ENCODE measurements at regions not wholly inside any gene's neighbourhood (a gene's known extent, or its start where the extent isn't known, plus 50 kb on each side); places are given as distances from the start of the nearest gene placed in this dataset.

DNA sequence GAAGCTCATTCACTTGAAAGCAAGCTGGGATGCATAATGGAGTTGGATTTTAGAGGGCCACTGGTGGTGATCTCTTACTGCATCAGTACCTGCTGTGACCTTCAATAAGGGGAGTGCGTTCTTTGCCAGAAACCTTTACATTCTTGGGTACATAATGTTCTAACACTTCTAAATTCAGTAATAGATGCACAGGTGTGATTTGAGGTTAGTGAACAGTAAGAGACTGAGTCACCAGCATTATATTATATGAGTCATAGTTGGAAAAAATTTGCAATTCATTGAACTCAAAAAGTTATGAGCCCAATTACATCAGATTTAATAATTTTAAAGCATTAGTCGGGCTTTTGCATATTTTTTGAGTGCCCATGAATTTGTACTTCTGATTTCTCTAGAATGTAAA lies 803.3 kb downstream of the ADCYAP1 start:
- TF ChIP-seq YY1 (IDR thresholded peaks at IDR 0.05; ENCODE audit: low read depth) (no peak), POLR2AphosphoS5 (IDR thresholded peaks at IDR 0.05; ENCODE audit: low read depth, low read length) (no peak), CTCF (IDR thresholded peaks at IDR 0.05) (no peak), RFX5 (IDR thresholded peaks at IDR 0.05; ENCODE audit: low read length) (no peak), MAX (IDR thresholded peaks at IDR 0.05; ENCODE audit: low read depth) (no peak), JUND (IDR thresholded peaks at IDR 0.05) (no peak), RAD21 (IDR thresholded peaks at IDR 0.05; ENCODE audit: low read length) (no peak), FOXJ3 (CRISPR knock-in tag; IDR thresholded peaks at IDR 0.05) (no peak)
- TF ChIP-seq, protein P1, sequence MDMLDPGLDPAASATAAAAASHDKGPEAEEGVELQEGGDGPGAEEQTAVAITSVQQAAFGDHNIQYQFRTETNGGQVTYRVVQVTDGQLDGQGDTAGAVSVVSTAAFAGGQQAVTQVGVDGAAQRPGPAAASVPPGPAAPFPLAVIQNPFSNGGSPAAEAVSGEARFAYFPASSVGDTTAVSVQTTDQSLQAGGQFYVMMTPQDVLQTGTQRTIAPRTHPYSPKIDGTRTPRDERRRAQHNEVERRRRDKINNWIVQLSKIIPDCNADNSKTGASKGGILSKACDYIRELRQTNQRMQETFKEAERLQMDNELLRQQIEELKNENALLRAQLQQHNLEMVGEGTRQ (IDR thresholded peaks at IDR 0.05; ENCODE audit: borderline replicate concordance, low read depth, low read length) = no peak

Data from SK-N-SH (cell line).